Naive thymus-derived CD4-positive, alpha-beta T cell (primary cell): ENCODE measurements at regions not wholly inside any gene's neighbourhood (a gene's known extent, or its start where the extent isn't known, plus 50 kb on each side); places are given as distances from the start of the nearest gene placed in this dataset.

ENCODE experiments used
- ATAC-seq: fragments of 150-1000 bp; cut with Tn5 transposase; 2 replicates; pipeline ENCODE4 v1.10.0; 2021; ENCODE audit warnings: mild to moderate bottlenecking, moderate library complexity
- CTCF ChIA-PET: fragments of 350-600 bp; sonication (Branson Sonifier 250); formaldehyde crosslinking; loops from one replicate; lab custom pipeline; 2021; ENCODE audit warnings: antibody characterized with exemption; lab: Charles Lee
- POLR2A ChIA-PET: fragments of 350-600 bp; sonication (Branson Sonifier 250); formaldehyde crosslinking; loops from one replicate; lab custom pipeline; 2021; ENCODE audit warnings: antibody characterized with exemption, inconsistent platforms; lab: Charles Lee
- DNase-seq, 9 donors: peaks; one replicate each; pipeline versions ENCODE4 v3.0.0 to v3.0.0-alpha.2; 2020 to 2022; ENCODE audit warnings: mixed read lengths in 1 of 9
- H3K27ac ChIP-seq: one replicate; pipeline ENCODE4 v1.7.0; 2013; ENCODE audit warnings: mild to moderate bottlenecking, low read depth, low read length, moderate library complexity
- H3K27me3 ChIP-seq, 2 donors: one replicate each; pipeline ENCODE4 v1.7.0; 2013; ENCODE audit warnings: low read length in 2 of 2, mild to moderate bottlenecking in 2 of 2, moderate library complexity in 2 of 2; ENCODE audit not compliant: control insufficient read depth in 2 of 2, insufficient read depth in 2 of 2
- H3K36me3 ChIP-seq, 3 experiments: 1 replicate in 2 of 3; 2 replicates in 1 of 3; pipeline ENCODE4 v1.7.0; 2013; ENCODE audit warnings: low read length in 3 of 3, mild to moderate bottlenecking in 3 of 3, moderate library complexity in 1 of 3; ENCODE audit not compliant: insufficient read depth in 3 of 3, control insufficient read depth in 2 of 3
- H3K4me1 ChIP-seq, 2 donors: one replicate each; pipeline ENCODE4 v1.7.0; 2013; ENCODE audit warnings: low read length in 2 of 2, mild to moderate bottlenecking in 2 of 2, moderate library complexity in 1 of 2; ENCODE audit not compliant: control insufficient read depth in 2 of 2, insufficient read depth in 2 of 2
- H3K4me3 ChIP-seq: 2 replicates; pipeline ENCODE4 v1.7.0; 2013; ENCODE audit warnings: mild to moderate bottlenecking, low read length
- H3K9me3 ChIP-seq, 3 experiments: 1 replicate in 2 of 3; 2 replicates in 1 of 3; pipeline ENCODE4 v1.7.0; 2013; ENCODE audit warnings: low read length in 3 of 3; ENCODE audit not compliant: control insufficient read depth in 2 of 3
- H3K27ac Mint-ChIP-seq, 9 donors: one replicate each; pipeline ENCODE4 v1.8.0; 2020 to 2022; ENCODE audit warnings: mixed read lengths in 9 of 9, mild to moderate bottlenecking in 8 of 9, moderate library complexity in 5 of 9, inconsistent platforms in 2 of 9
- H3K27me3 Mint-ChIP-seq, 5 donors: one replicate each; pipeline ENCODE4 v1.8.0; 2021 to 2022; ENCODE audit warnings: mixed read lengths in 5 of 5, mild to moderate bottlenecking in 1 of 5
- H3K36me3 Mint-ChIP-seq, 5 donors: one replicate each; pipeline ENCODE4 v1.8.0; 2020 to 2022; ENCODE audit warnings: mixed read lengths in 5 of 5, mild to moderate bottlenecking in 3 of 5, inconsistent platforms in 1 of 5
- H3K4me1 Mint-ChIP-seq, 7 donors: one replicate each; pipeline ENCODE4 v1.8.0; 2020 to 2022; ENCODE audit warnings: mixed read lengths in 7 of 7, mild to moderate bottlenecking in 3 of 7, inconsistent platforms in 1 of 7
- H3K4me3 Mint-ChIP-seq, 10 donors: one replicate each; pipeline ENCODE4 v1.8.0; 2020 to 2022; ENCODE audit warnings: mild to moderate bottlenecking in 10 of 10, mixed read lengths in 10 of 10, moderate library complexity in 6 of 10, inconsistent platforms in 2 of 10
- H3K9me3 Mint-ChIP-seq, 11 donors: one replicate each; pipeline ENCODE4 v1.8.0; 2020 to 2022; ENCODE audit warnings: mixed read lengths in 11 of 11, mild to moderate bottlenecking in 4 of 11, inconsistent platforms in 1 of 11, moderate library complexity in 1 of 11
- intact Hi-C, 2 donors: fragments of 100-400 bp; cut with micrococcal nuclease; formaldehyde crosslinking; loops; one replicate each; pipeline ENCODE4 v1.15.1; 2023

DNA sequence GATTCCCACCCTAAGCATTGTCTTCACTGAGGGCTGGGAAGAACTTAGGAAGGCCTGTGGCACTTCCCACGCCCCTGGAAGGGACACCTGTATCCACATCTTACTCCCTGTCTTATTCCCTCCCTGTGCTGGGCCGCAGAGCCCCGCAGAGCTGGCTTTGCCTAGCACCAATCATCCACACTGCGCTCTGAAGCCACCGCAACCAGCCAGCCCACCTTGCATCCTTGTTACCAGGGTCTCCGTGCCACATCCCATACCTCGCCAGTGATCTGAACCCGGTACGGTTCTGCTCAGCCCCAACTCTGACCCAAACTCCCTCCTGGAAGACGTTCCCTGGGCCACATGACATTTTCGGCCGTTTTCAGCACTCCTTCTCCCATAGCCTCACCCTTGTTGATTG lies 101.4 kb upstream of the PITRM1 start:
- no peak overlapping the region for H3K27ac Mint-ChIP-seq
- no peaks in the 10 kb centered on the region for H3K9me3 ChIP-seq
- no peak for ATAC-seq
- no peak overlapping the region for H3K4me3 Mint-ChIP-seq
- H3K36me3 ChIP-seq, result no peaks in the 10 kb centered on the region
- peaks cover 0 to 24% (median 19%) of the 10 kb centered on the region in 5 donors for H3K27me3 Mint-ChIP-seq
- no peaks in the 10 kb centered on the region for H3K4me1 Mint-ChIP-seq
- H3K4me3 ChIP-seq, result no peak overlapping the region
- H3K36me3 Mint-ChIP-seq, result no peaks in the 10 kb centered on the region
- CTCF ChIA-PET, result no interaction called here
- no peak for DNase-seq
- H3K4me1 ChIP-seq, result no peaks in the 10 kb centered on the region
- intact Hi-C loops, result no loop called here
- peaks cover 0 to 2% (median 0%) of the 10 kb centered on the region in 11 donors for H3K9me3 Mint-ChIP-seq
- POLR2A ChIA-PET, result no interaction called here
- no peaks in the 10 kb centered on the region for H3K27me3 ChIP-seq
- H3K27ac ChIP-seq, result no peak overlapping the region

DNA sequence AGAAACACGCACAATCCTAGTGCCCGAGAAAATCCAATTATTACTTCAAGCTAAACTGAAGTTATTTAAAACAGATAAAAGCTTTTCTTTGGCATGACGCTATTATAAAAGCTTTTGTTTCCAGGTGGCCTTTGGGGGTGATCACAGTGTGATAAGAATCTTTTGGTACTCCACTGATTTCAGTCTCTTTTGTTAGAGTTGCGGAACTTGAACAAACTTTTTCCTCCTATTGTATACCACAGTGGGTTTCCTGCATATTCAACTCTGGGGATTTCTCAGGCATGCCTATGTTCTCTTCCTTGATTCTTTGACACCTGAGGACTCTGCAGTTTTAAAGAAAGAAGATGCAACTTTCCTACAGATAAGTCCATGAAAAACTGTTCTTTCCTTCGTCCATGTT lies 99.7 kb upstream of the PITRM1 start:
- intact Hi-C loops, result no loop called here
- Histone ChIP-seq H3K27me3 (no peaks in the 10 kb centered on the region), H3K9me3 (no peaks in the 10 kb centered on the region), H3K36me3 (no peaks in the 10 kb centered on the region), H3K27ac (no peak overlapping the region), H3K4me3 (no peak overlapping the region), H3K4me1 (no peaks in the 10 kb centered on the region)
- Mint-ChIP-seq H3K4me3 (no peak overlapping the region), H3K9me3 (peaks cover 0 to under 1% (median 0%) of the 10 kb centered on the region in 11 donors), H3K36me3 (no peaks in the 10 kb centered on the region), H3K4me1 (no peaks in the 10 kb centered on the region), H3K27me3 (peaks cover 0 to 19% (median 17%) of the 10 kb centered on the region in 5 donors), H3K27ac (no peak overlapping the region)
- CTCF ChIA-PET, result no interaction called here
- POLR2A ChIA-PET, result no interaction called here
- ATAC-seq, result no peak
- DNase-seq, result no peak

DNA sequence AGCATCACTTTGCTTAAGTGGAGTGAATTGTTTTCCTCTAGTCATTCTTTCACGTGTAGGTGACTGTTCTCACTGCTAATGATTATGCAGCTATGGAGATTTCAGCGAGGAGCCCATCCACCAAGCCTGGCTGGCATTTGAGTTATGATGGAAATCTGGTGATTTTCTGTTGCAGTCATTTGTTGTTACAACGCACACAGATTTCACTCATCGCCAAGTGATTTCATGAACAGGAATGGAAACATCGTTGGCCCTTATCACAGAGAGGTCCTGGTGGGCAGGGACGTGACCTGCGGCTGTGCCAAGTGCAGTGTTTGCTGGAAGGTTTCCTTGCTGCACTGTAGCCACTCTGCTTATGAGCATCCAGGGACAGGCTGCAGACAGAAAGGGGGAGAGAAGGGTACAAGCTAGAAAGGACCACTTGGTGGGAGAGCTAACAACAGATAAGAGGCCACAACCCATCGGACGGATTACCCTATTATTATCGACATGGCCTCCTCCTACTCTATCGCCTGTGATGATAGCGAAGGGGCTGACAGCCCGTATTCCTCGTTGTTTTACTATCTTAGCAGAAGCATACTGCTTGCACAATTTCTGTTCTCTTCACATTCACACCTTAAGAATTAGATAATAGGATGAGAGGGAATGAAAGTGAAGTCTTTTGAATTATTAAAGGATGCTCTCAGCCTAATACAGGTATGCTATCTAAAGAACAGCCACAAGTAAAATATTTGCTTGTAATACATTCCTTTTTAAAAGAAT lies 99.0 kb upstream of the PITRM1 start:
- Mint-ChIP-seq H3K36me3 (no peaks in the 10 kb centered on the region), H3K9me3 (no peaks in the 10 kb centered on the region), H3K27ac (no peak overlapping the region), H3K4me3 (no peak overlapping the region), H3K27me3 (peaks cover 0 to 19% (median 12%) of the 10 kb centered on the region in 5 donors), H3K4me1 (no peaks in the 10 kb centered on the region)
- ChIA-PET CTCF (no interaction called here), POLR2A (no interaction called here)
- intact Hi-C loops, result no loop called here
- DNase-seq (no peak), ATAC-seq (no peak)
- no peak overlapping the region for H3K4me3 ChIP-seq
- no peaks in the 10 kb centered on the region for H3K9me3 ChIP-seq
- H3K4me1 ChIP-seq, result no peaks in the 10 kb centered on the region
- H3K27ac ChIP-seq, result no peak overlapping the region
- H3K36me3 ChIP-seq, result no peaks in the 10 kb centered on the region
- H3K27me3 ChIP-seq, result no peaks in the 10 kb centered on the region

DNA sequence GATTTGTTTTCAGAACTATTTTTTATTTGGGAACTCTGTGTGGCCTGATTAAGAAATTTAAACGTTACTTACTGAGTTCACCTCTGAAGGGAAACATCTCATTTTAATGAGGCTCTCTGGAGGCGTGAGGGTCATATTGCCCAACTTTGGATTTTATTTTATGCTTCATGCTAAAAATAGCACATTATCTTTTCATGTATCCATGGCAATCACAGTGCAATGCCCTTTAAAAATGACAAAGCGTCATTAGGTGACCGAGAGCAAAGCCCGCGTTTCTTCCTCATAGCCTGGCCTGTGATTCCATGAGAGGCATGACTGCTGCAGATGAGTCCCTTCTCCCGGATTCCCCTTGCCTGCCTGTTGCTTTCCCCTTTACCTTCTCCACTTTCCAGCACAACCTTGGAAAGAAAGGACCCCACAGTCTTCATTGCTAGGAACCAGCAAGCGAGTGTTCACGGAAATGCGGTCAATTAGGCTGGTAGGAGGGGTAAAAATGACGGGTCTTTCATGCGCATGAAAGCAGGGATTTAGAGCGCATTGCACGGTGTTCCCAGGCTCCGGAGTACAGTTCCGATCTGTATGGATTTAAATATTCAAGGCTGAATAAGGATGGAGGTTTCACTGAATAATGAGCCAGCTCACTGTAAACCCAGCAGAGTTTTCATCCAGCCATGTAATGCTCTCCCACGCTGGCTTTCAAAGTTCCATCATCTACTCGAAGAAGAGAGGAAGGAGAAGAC lies 98.2 kb upstream of the PITRM1 start:
- no peaks in the 10 kb centered on the region for H3K4me1 Mint-ChIP-seq
- H3K27me3 ChIP-seq, result no peaks in the 10 kb centered on the region
- intact Hi-C loops, result no loop called here
- no peaks in the 10 kb centered on the region for H3K4me1 ChIP-seq
- H3K9me3 ChIP-seq, result no peaks in the 10 kb centered on the region
- no peak for DNase-seq
- no peaks in the 10 kb centered on the region for H3K36me3 ChIP-seq
- no peak for ATAC-seq
- ChIA-PET POLR2A (no interaction called here), CTCF (no interaction called here)
- H3K27ac ChIP-seq, result no peak overlapping the region
- no peak overlapping the region for H3K4me3 Mint-ChIP-seq
- H3K9me3 Mint-ChIP-seq, result no peaks in the 10 kb centered on the region
- no peak overlapping the region for H3K27ac Mint-ChIP-seq
- no peaks in the 10 kb centered on the region for H3K36me3 Mint-ChIP-seq
- H3K27me3 Mint-ChIP-seq, result peaks cover 0 to 19% (median 14%) of the 10 kb centered on the region in 5 donors
- no peak overlapping the region for H3K4me3 ChIP-seq

DNA sequence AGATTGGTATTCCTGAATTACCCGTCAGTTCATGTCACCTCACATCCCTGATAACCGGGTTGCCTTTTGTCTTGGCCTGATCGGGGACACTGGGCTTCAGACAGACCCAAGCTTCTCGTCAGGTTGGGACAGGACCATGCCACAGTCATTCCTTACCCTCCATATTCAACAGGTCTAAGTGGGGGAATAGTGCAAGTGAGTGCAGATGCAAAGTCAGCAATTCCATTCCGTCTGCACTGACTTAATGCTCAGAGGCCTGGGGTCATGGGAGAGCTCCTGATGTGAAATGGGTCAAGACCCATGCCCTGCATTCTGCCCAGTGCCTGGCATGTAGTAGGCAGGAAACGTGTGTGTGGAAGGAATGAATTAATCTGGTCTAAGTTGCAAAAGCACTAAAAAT lies 95.4 kb upstream of the PITRM1 start:
- no peak overlapping the region for H3K4me3 Mint-ChIP-seq
- Histone ChIP-seq H3K27me3 (no peaks in the 10 kb centered on the region), H3K9me3 (no peaks in the 10 kb centered on the region), H3K27ac (no peak overlapping the region), H3K4me3 (no peak overlapping the region), H3K36me3 (no peaks in the 10 kb centered on the region), H3K4me1 (no peaks in the 10 kb centered on the region)
- H3K27me3 Mint-ChIP-seq, result peaks cover 0 to 22% (median 11%) of the 10 kb centered on the region in 5 donors
- ATAC-seq, result no peak
- intact Hi-C loops, result no loop called here
- ChIA-PET POLR2A (no interaction called here), CTCF (no interaction called here)
- H3K9me3 Mint-ChIP-seq, result no peaks in the 10 kb centered on the region
- no peak for DNase-seq
- H3K27ac Mint-ChIP-seq, result no peak overlapping the region
- no peaks in the 10 kb centered on the region for H3K36me3 Mint-ChIP-seq
- H3K4me1 Mint-ChIP-seq, result peaks cover 0 to 1% (median 0%) of the 10 kb centered on the region in 7 donors

DNA sequence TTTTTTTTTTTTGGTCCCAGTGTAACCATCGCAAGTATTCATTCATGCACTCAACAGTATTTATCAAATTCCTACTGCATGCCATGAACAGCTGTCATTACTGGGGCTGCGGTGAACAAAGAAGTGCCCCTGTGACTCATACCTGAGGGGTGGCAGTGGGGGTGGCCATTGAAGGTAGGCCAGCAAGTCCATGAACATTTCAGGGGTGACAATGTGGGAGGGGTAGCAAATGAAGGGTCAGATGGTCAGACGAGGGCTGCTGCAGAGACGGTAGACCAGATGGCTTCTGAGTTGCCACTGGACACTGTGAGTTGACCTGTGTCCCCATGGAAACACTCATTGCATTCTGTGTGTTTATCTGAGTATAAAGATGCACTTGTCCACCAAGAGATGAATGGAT lies 92.5 kb upstream of the PITRM1 start:
- H3K4me1 ChIP-seq, result no peaks in the 10 kb centered on the region
- no peaks in the 10 kb centered on the region for H3K27me3 ChIP-seq
- H3K4me1 Mint-ChIP-seq, result peaks cover 0 to 1% (median 0%) of the 10 kb centered on the region in 7 donors
- intact Hi-C loops, result no loop called here
- ATAC-seq, result no peak
- H3K9me3 ChIP-seq, result no peaks in the 10 kb centered on the region
- H3K27ac ChIP-seq, result no peak overlapping the region
- CTCF ChIA-PET, result interaction anchor here (0.7 kb wide), 1 partner anchor 10 kb away, joined by 3 read pairs; no protein-coding TSS in a partner anchor
- H3K36me3 Mint-ChIP-seq, result no peaks in the 10 kb centered on the region
- H3K4me3 Mint-ChIP-seq, result no peak overlapping the region
- no peaks in the 10 kb centered on the region for H3K36me3 ChIP-seq
- H3K4me3 ChIP-seq, result no peak overlapping the region
- POLR2A ChIA-PET, result no interaction called here
- no peak for DNase-seq
- H3K9me3 Mint-ChIP-seq, result no peaks in the 10 kb centered on the region
- no peak overlapping the region for H3K27ac Mint-ChIP-seq
- peaks cover 5 to 22% (median 9%) of the 10 kb centered on the region in 5 donors for H3K27me3 Mint-ChIP-seq
